Neural crest cell (in vitro differentiated cells): ENCODE measurements at regions not wholly inside any gene's neighbourhood (a gene's known extent, or its start where the extent isn't known, plus 50 kb on each side); places are given as distances from the start of the nearest gene placed in this dataset.
A peak's percentile ranks its signal among the peaks of the same experiment; 100 is the strongest.

Experiments used
- DNase-seq: peaks from one replicate; pipeline ENCODE4 v3.0.0; 2021; ENCODE audit warnings: low read depth, mixed read lengths, low spot score
- H3K27ac Mint-ChIP-seq: one replicate; pipeline ENCODE4 v1.8.0; 2021; ENCODE audit warnings: mild to moderate bottlenecking, mixed read lengths; ENCODE audit not compliant: unreplicated experiment
- H3K27me3 Mint-ChIP-seq: 2 replicates; pipeline ENCODE4 v1.8.0; 2021; ENCODE audit warnings: low read depth, mild to moderate bottlenecking, mixed read lengths
- H3K36me3 Mint-ChIP-seq: 2 replicates; pipeline ENCODE4 v1.8.0; 2021; ENCODE audit warnings: low read depth, mild to moderate bottlenecking, mixed read lengths
- H3K4me1 Mint-ChIP-seq: 2 replicates; pipeline ENCODE4 v1.8.0; 2021; ENCODE audit warnings: mixed read lengths
- H3K4me3 Mint-ChIP-seq: one replicate; pipeline ENCODE4 v1.8.0; 2021; ENCODE audit warnings: mild to moderate bottlenecking, mixed read lengths
- H3K9me3 Mint-ChIP-seq: 2 replicates; pipeline ENCODE4 v1.8.0; 2021; ENCODE audit warnings: mixed read lengths
- TF ChIP-seq, protein P1 (sequence below): fragments of 200-600 bp; sonication (generic); conservative IDR thresholded peaks from 2 replicates; pipeline ENCODE4 v1.5.0; 2021; ENCODE audit warnings: antibody characterized with exemption, mild to moderate bottlenecking

DNA sequence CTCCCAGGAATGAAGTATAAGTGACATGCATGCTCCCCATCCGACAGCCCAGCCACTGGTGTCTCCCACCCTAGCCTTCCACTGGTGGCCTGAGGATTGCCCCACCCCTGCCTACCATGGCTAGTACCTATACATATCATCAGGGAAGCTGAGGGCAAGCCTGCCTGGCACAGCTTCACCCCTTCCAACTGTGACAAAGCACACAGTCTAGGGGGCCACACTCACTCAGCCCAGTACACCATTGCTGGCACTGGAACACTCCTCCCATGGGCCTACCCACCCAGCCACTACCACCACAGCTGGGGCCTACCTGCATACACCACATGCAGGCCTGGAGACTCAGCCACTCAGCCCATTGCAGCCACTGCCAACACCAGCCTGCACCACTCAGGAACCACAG lies 393.1 kb upstream of the STEAP1 start:
- Mint-ChIP-seq H3K27ac (no peak overlapping the region), H3K27me3 (no peaks in the 10 kb centered on the region), H3K4me1 (no peaks in the 10 kb centered on the region), H3K4me3 (no peak overlapping the region), H3K36me3 (no peaks in the 10 kb centered on the region), H3K9me3 (no peaks in the 10 kb centered on the region)
- TF ChIP-seq, protein P1, sequence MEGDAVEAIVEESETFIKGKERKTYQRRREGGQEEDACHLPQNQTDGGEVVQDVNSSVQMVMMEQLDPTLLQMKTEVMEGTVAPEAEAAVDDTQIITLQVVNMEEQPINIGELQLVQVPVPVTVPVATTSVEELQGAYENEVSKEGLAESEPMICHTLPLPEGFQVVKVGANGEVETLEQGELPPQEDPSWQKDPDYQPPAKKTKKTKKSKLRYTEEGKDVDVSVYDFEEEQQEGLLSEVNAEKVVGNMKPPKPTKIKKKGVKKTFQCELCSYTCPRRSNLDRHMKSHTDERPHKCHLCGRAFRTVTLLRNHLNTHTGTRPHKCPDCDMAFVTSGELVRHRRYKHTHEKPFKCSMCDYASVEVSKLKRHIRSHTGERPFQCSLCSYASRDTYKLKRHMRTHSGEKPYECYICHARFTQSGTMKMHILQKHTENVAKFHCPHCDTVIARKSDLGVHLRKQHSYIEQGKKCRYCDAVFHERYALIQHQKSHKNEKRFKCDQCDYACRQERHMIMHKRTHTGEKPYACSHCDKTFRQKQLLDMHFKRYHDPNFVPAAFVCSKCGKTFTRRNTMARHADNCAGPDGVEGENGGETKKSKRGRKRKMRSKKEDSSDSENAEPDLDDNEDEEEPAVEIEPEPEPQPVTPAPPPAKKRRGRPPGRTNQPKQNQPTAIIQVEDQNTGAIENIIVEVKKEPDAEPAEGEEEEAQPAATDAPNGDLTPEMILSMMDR = no peak
- DNase-seq = no peak

DNA sequence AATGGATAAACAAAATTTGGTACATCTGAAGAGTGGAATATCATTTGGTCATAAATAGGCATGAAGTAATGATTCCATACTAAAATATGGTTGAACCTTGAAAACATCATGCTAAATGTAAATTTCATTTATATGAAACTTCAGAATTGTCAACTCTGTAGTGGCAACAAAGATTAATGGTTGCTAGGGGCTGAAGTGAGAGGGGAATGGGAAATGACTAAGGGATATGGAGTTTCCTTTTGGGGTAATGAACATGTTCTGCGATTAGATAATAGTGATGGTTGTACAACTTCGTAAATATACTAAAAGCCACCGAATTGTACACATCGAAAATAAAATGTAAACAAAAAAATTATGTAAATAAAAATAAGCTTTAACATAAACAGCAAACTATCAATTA lies 384.1 kb upstream of the STEAP1 start:
- TF ChIP-seq, protein P1 = no peak
- Mint-ChIP-seq H3K4me3 (no peak overlapping the region), H3K9me3 (no peaks in the 10 kb centered on the region), H3K36me3 (no peaks in the 10 kb centered on the region), H3K27ac (no peak overlapping the region), H3K27me3 (no peaks in the 10 kb centered on the region), H3K4me1 (no peaks in the 10 kb centered on the region)
- no peak for DNase-seq

DNA sequence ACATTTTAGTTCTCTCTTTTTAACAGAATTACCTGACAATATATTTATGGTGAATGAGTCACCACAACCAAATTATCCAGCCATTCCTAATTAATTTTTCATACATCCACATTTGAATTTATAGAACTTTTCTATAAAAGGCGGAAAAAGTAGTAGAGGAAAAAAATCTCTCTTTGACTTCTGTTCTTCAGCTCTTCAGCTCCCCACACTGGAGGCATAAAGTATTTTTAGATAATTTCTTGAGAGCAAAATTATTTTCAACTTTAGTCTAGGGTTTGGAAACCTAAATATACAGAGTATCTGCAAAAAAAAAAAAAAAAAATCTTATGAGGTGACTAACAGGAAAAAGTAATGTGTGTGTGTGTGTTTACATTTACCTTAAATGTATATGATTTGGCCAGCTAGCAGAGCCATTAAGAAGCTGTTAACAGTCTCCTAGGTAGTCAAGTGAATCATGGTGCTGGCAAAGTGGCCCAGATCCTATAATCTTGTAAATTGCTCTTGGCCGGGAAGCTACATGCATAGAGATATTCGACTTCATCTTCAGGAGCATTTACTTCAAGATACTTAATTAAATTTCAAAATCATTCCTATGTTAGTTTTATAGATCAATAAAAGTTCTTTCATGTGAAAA lies 383.1 kb upstream of the STEAP1 start:
- no peak overlapping the region for H3K4me3 Mint-ChIP-seq
- no peaks in the 10 kb centered on the region for H3K36me3 Mint-ChIP-seq
- H3K27ac Mint-ChIP-seq = no peak overlapping the region
- H3K27me3 Mint-ChIP-seq = no peaks in the 10 kb centered on the region
- TF ChIP-seq, protein P1 = peak; percentile 44
- H3K9me3 Mint-ChIP-seq = no peaks in the 10 kb centered on the region
- no peaks in the 10 kb centered on the region for H3K4me1 Mint-ChIP-seq
- no peak for DNase-seq

DNA sequence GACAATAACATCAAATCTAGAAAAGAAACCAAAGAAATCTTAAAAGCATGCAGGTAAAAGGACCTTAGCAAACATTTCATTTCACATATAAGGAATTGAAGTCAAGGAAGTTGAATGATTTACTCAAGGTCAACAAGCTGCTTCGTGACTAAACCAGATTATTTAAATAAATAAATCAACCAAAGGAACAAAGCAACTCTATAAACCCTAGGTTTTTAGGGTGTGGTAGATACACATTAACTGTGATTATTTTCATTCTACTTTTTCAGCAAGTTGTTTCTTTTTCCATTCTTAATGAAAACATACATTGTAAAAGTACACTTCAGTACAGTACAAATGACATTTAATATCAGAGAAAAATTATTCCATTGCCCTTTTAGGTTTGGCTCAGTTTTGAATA lies 382.0 kb upstream of the STEAP1 start:
- TF ChIP-seq, protein P1 = no peak
- Mint-ChIP-seq H3K4me1 (no peaks in the 10 kb centered on the region), H3K27me3 (no peaks in the 10 kb centered on the region), H3K9me3 (no peaks in the 10 kb centered on the region), H3K27ac (no peak overlapping the region), H3K36me3 (no peaks in the 10 kb centered on the region), H3K4me3 (no peak overlapping the region)
- DNase-seq = no peak

DNA sequence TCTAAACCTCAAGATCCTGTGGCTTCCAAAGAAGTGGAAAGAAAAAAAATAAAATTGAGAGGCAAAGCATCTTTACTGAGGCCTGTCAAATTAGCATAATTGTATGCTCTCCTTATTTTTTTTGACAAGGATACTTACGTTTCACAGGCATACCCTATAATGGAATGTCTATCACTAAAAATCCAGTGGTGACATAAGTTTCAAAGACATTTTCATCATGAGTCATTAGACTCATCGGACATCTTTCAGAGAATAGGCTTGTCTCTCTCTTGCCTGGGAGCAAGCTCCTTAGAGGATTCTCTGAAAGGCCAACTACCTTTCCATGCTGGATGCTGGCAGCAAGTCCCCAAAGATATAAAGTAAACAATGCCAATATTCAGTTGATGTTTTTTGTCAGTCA lies 380.7 kb upstream of the STEAP1 start:
- Mint-ChIP-seq H3K4me3 (no peak overlapping the region), H3K9me3 (no peaks in the 10 kb centered on the region), H3K36me3 (no peaks in the 10 kb centered on the region), H3K4me1 (no peaks in the 10 kb centered on the region), H3K27ac (no peak overlapping the region), H3K27me3 (no peaks in the 10 kb centered on the region)
- DNase-seq = no peak
- TF ChIP-seq, protein P1 = no peak
